Smooth muscle cell (in vitro differentiated cells): ENCODE measurements at regions not wholly inside any gene's neighbourhood (a gene's known extent, or its start where the extent isn't known, plus 50 kb on each side); places are given as distances from the start of the nearest gene placed in this dataset.

Experiments used
- DNase-seq: peaks from one replicate; lab custom pipeline; 2025; ENCODE audit not compliant: unreplicated experiment; lab: John Stamatoyannopoulos, UW
- H2AFZ ChIP-seq: fragments of 200-600 bp; sonication (generic); 2 replicates; pipeline ENCODE4 v1.6.0; 2016; ENCODE audit warnings: antibody characterized with exemption, low read depth, mild to moderate bottlenecking
- H3F3A ChIP-seq: fragments of 200-600 bp; sonication (generic); 2 replicates; pipeline ENCODE4 v1.6.0; 2017; ENCODE audit warnings: antibody characterized with exemption, low read depth
- H3K27ac ChIP-seq: fragments of 200-600 bp; sonication (generic); 2 replicates; pipeline ENCODE4 v1.5.1; 2016; ENCODE audit warnings: low read depth, mild to moderate bottlenecking
- H3K27me3 ChIP-seq: fragments of 200-600 bp; sonication (generic); 2 replicates; pipeline ENCODE4 v1.6.1; 2016; ENCODE audit warnings: low read depth, mild to moderate bottlenecking
- H3K36me3 ChIP-seq: fragments of 200-600 bp; sonication (generic); 2 replicates; pipeline ENCODE4 v1.5.1; 2016; ENCODE audit warnings: low read depth
- H3K4me1 ChIP-seq: fragments of 200-600 bp; sonication (generic); 2 replicates; pipeline ENCODE4 v1.5.1; 2016; ENCODE audit warnings: low read depth
- H3K4me2 ChIP-seq: fragments of 200-600 bp; sonication (generic); 2 replicates; pipeline ENCODE4 v1.6.0; 2016; ENCODE audit warnings: mild to moderate bottlenecking
- H3K4me3 ChIP-seq: fragments of 200-600 bp; sonication (generic); 2 replicates; pipeline ENCODE4 v1.5.1; 2016; ENCODE audit warnings: mild to moderate bottlenecking
- H3K79me2 ChIP-seq: fragments of 200-600 bp; sonication (generic); 2 replicates; pipeline ENCODE4 v1.6.0; 2016; ENCODE audit warnings: low read depth, mild to moderate bottlenecking
- H3K9ac ChIP-seq: fragments of 200-600 bp; sonication (generic); 2 replicates; pipeline ENCODE4 v1.6.0; 2016; ENCODE audit warnings: low read depth
- H3K9me3 ChIP-seq: fragments of 200-600 bp; sonication (generic); replicated peaks from 2 replicates; pipeline ENCODE4 v1.5.1; 2016; ENCODE audit warnings: low read depth
- H4K20me1 ChIP-seq: fragments of 200-600 bp; sonication (generic); 2 replicates; pipeline ENCODE4 v1.6.0; 2016; ENCODE audit warnings: low read depth
- WGBS: methylation state at CpG from one replicate; pipeline ENCODE4 v1.1.7; 2016; ENCODE audit warnings: low lambda C conversion rate; 5-methylcytosine and 5-hydroxymethylcytosine counted together
- TF ChIP-seq, protein P1 (sequence below): fragments of 200-600 bp; sonication (generic); IDR thresholded peaks from 2 replicates; pipeline ENCODE4 v1.5.1; 2017; ENCODE audit warnings: borderline replicate concordance, mild to moderate bottlenecking, antibody characterized with exemption; ENCODE audit not compliant: insufficient read depth, poor library complexity, severe bottlenecking

DNA sequence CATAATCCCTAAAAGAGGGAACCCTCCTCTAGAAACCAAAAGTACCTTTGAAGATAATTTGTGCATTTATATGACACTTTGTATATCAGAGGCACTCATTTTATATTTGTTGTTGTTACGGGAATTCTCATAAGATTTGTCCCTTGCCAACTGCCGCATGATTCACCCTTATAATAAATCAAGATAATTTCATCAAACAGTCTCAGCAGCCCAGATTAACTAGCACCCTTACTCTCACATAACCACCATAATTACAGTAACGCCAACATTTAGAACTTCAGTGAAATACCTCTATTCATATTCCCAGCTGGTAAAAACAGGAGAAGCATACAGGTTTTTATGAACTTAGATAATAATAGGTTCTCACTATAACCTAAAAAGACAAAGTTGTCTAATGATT lies 271.9 kb downstream of the LRRC3B start:
- Histone ChIP-seq H3K9ac (no peak overlapping the region), H3F3A (no peaks in the 10 kb centered on the region), H3K4me1 (no peaks in the 10 kb centered on the region), H3K27me3 (no peaks in the 10 kb centered on the region), H2AFZ (no peak overlapping the region), H3K79me2 (no peaks in the 10 kb centered on the region), H3K4me3 (no peak overlapping the region), H3K27ac (no peak overlapping the region), H3K4me2 (no peak overlapping the region), H3K9me3 (no peaks in the 10 kb centered on the region), H3K36me3 (no peaks in the 10 kb centered on the region), H4K20me1 (no peaks in the 10 kb centered on the region)
- WGBS, result 85% methylated on average over 3 of the region's 3 CpGs
- DNase-seq, result no peak
- TF ChIP-seq, protein P1, sequence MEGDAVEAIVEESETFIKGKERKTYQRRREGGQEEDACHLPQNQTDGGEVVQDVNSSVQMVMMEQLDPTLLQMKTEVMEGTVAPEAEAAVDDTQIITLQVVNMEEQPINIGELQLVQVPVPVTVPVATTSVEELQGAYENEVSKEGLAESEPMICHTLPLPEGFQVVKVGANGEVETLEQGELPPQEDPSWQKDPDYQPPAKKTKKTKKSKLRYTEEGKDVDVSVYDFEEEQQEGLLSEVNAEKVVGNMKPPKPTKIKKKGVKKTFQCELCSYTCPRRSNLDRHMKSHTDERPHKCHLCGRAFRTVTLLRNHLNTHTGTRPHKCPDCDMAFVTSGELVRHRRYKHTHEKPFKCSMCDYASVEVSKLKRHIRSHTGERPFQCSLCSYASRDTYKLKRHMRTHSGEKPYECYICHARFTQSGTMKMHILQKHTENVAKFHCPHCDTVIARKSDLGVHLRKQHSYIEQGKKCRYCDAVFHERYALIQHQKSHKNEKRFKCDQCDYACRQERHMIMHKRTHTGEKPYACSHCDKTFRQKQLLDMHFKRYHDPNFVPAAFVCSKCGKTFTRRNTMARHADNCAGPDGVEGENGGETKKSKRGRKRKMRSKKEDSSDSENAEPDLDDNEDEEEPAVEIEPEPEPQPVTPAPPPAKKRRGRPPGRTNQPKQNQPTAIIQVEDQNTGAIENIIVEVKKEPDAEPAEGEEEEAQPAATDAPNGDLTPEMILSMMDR, result no peak

DNA sequence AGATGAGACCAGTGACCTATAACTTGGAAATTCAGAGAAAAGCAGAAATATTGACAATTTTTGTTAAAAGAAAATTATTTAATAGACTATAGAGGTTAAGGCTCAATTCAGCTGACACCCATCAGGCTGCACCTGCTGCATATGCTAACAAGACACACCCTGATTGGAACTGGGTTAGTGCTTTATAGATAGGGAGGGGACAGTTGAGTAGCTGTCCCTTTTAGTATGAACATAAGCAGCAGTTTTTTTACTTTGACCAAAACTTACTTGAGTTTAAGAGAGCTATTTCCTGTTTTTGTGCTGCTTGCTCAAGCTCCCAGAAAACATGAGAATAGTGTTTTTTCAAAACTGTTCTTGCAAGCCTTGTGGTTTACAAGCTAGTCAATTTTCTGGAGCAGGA lies 292.6 kb downstream of the LRRC3B start:
- Histone ChIP-seq H2AFZ (no peak overlapping the region), H3K36me3 (no peaks in the 10 kb centered on the region), H3K4me1 (no peaks in the 10 kb centered on the region), H3K4me3 (no peak overlapping the region), H4K20me1 (no peaks in the 10 kb centered on the region), H3K4me2 (no peak overlapping the region), H3F3A (no peaks in the 10 kb centered on the region), H3K27me3 (no peaks in the 10 kb centered on the region), H3K9me3 (no peaks in the 10 kb centered on the region), H3K79me2 (no peaks in the 10 kb centered on the region), H3K9ac (no peak overlapping the region), H3K27ac (no peak overlapping the region)
- TF ChIP-seq, protein P1, result no peak
- DNase-seq, result no peak

DNA sequence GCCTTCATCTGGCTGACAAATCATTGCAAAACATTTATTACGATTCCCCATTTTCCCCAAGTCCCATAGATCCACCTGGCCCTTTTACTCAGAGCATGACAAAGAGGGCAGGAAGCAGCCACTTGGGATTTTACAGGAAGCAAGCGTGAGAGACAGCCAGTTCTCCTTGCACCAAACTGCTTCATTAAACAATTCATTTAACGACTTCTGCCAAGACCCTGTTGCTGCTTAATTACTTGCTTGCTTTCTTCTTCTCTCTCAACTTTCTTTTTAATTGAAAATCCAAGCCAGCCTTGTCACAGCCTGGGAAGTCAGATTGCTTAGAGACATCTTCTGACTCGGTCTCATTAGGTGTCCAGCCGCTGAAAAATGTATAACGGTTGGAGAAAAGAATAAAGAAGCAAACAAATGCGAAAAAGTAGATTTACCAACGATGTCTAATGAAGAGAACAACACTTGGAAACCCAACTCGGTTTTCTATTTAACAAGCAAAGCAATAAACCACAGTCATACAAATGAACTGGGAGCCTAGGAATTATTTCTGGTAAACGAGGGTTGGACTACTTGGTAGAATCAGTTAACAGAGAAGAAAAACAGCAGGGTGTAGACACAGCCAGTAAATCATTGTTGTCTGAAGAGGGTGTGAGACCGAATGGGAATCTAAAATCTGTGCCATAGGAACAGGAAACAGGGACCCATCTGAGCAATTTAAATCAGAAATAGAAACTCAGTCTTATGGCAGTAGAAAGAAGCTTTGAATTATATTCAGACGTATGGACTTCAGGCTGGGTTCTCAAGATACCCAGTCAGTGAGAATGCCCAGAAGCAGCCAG lies 298.3 kb downstream of the LRRC3B start:
- H3K27ac ChIP-seq, result no peak overlapping the region
- no peak for DNase-seq
- H3K4me1 ChIP-seq, result no peaks in the 10 kb centered on the region
- H3K79me2 ChIP-seq, result no peaks in the 10 kb centered on the region
- H3K36me3 ChIP-seq, result no peaks in the 10 kb centered on the region
- TF ChIP-seq, protein P1, result no peak
- H3K9me3 ChIP-seq, result no peaks in the 10 kb centered on the region
- no peaks in the 10 kb centered on the region for H4K20me1 ChIP-seq
- H2AFZ ChIP-seq, result no peak overlapping the region
- no peaks in the 10 kb centered on the region for H3F3A ChIP-seq
- no peak overlapping the region for H3K4me2 ChIP-seq
- WGBS, result 68% methylated on average over 12 of the region's 12 CpGs
- no peak overlapping the region for H3K4me3 ChIP-seq
- H3K9ac ChIP-seq, result no peak overlapping the region
- no peaks in the 10 kb centered on the region for H3K27me3 ChIP-seq

GRCh38 chr3:26931896-26932295 lies 309.3 kb downstream of the LRRC3B start:
- no peak for DNase-seq
- TF ChIP-seq, protein P1, result no peak
- H3K4me3 ChIP-seq, result no peak overlapping the region
- no peaks in the 10 kb centered on the region for H3K79me2 ChIP-seq
- H3K9ac ChIP-seq, result no peak overlapping the region
- no peaks in the 10 kb centered on the region for H3K27me3 ChIP-seq
- H3K27ac ChIP-seq, result no peak overlapping the region
- H3K4me1 ChIP-seq, result no peaks in the 10 kb centered on the region
- H3F3A ChIP-seq, result no peaks in the 10 kb centered on the region
- no peaks in the 10 kb centered on the region for H4K20me1 ChIP-seq
- H3K9me3 ChIP-seq, result no peaks in the 10 kb centered on the region
- no peak overlapping the region for H2AFZ ChIP-seq
- H3K4me2 ChIP-seq, result no peak overlapping the region
- no peaks in the 10 kb centered on the region for H3K36me3 ChIP-seq
- WGBS, result 55% methylated on average over 1 of the region's 1 CpG
